Testis (tissue), 2 donors: ENCODE measurements at regions not wholly inside any gene's neighbourhood (a gene's known extent, or its start where the extent isn't known, plus 50 kb on each side); places are given as distances from the start of the nearest gene placed in this dataset.

Experiments used
- DNase-seq: peaks from one replicate; pipeline ENCODE4 v3.0.0-alpha.2; 2019
- H3K27ac ChIP-seq, 2 donors: fragments of 200-600 bp; sonication (generic); one replicate each; pipeline ENCODE4 v1.5.1; 2019
- H3K27me3 ChIP-seq: fragments of 200-600 bp; sonication (generic); one replicate; pipeline ENCODE4 v1.5.1; 2019
- H3K36me3 ChIP-seq: fragments of 200-600 bp; sonication (generic); one replicate; pipeline ENCODE4 v1.5.1; 2017; ENCODE audit warnings: low read depth; ENCODE audit errors: missing control alignments
- H3K4me1 ChIP-seq: fragments of 200-600 bp; sonication (generic); one replicate; pipeline ENCODE4 v1.5.1; 2019
- H3K4me3 ChIP-seq, 2 donors: fragments of 200-600 bp; sonication (generic); one replicate each; pipeline ENCODE4 v1.5.1; 2017 to 2019
- H3K9me3 ChIP-seq: fragments of 200-600 bp; sonication (generic); one replicate; pipeline ENCODE4 v1.5.1; 2017
- POLR2A ChIP-seq: fragments of 450-650 bp; IDR thresholded peaks from one replicate; pipeline ENCODE4 v1.6.1; 2017; ENCODE audit warnings: antibody characterized with exemption, mild to moderate bottlenecking, moderate library complexity
- WGBS, 2 donors: methylation state at CpG; one replicate each; pipeline ENCODE4 v1.1.5; 2018; 5-methylcytosine and 5-hydroxymethylcytosine counted together
- intact Hi-C: fragments of 100-400 bp; cut with DNase I; formaldehyde crosslinking; loops from one replicate; pipeline ENCODE4 v1.15.1; 2023; ENCODE audit warnings: low total_unique reads
- TF ChIP-seq, protein P1 (sequence below), 3 experiments: fragments of 450-650 bp in 2 of 3; fragments of 200-600 bp in 1 of 3; sonication (generic) in 1 of 3; IDR thresholded peaks; one replicate each; pipeline ENCODE4 v1.5.1; 2016 to 2019; ENCODE audit warnings: antibody characterized with exemption in 3 of 3, mild to moderate bottlenecking in 2 of 3, moderate library complexity in 1 of 3

DNA sequence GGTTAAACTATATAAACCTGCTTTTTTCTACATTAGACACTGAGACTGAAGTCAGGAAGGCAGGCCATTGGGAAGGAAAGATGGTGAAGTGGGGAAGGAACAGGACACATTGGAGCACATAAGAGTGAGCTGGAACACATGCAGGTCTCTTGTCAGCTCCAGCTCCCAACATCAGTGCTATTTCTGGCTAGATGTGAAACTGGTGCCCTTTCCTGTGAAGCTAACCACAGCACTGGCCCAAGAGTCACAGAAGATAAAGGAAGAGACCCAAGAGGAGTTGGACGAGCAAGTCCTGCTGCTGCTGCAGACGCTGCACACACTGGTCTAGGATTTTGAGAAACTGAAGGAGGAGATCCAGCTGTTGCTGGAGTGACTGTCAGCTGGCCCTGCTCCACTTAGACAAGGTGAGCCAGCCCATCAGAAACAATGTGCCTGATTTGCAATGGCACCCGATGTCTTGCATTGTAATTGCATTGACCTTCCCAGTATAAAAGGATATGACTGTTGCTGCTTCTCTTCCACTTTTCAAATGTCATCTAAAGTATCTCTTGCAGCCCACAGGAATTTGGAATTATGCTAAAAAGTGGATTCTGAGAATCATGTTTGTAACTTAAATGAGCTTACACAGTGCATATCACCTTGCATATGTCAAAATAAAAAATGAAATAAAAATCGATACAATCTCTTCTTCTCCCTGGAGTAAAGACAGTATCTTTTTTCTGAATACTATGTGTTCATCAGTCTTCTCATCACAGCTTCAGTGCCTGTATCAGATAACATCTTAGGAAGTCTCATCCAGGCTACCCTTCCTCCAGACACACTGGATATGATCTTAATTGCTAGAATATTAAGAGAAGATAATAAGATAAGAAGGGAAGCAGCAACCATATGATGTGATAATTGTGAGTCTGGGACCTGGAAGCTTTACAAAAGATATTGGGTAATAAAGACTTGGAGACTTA, 230.7 kb upstream of the SPRY2 start:
- Histone ChIP-seq H3K4me1 (no peaks in the 10 kb centered on the region), H3K9me3 (no peaks in the 10 kb centered on the region), H3K4me3 (no peak overlapping the region), H3K27me3 (no peaks in the 10 kb centered on the region), H3K36me3 (no peaks in the 10 kb centered on the region), H3K27ac (no peak overlapping the region)
- intact Hi-C loops: no loop called here
- no peak for TF ChIP-seq POLR2A
- TF ChIP-seq, protein P1, sequence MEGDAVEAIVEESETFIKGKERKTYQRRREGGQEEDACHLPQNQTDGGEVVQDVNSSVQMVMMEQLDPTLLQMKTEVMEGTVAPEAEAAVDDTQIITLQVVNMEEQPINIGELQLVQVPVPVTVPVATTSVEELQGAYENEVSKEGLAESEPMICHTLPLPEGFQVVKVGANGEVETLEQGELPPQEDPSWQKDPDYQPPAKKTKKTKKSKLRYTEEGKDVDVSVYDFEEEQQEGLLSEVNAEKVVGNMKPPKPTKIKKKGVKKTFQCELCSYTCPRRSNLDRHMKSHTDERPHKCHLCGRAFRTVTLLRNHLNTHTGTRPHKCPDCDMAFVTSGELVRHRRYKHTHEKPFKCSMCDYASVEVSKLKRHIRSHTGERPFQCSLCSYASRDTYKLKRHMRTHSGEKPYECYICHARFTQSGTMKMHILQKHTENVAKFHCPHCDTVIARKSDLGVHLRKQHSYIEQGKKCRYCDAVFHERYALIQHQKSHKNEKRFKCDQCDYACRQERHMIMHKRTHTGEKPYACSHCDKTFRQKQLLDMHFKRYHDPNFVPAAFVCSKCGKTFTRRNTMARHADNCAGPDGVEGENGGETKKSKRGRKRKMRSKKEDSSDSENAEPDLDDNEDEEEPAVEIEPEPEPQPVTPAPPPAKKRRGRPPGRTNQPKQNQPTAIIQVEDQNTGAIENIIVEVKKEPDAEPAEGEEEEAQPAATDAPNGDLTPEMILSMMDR (IDR thresholded peaks at IDR 0.05): no peak
- DNase-seq: no peak
- 81 to 83% methylated on average over 4 of the region's 4 CpGs for WGBS, 2 donors

DNA sequence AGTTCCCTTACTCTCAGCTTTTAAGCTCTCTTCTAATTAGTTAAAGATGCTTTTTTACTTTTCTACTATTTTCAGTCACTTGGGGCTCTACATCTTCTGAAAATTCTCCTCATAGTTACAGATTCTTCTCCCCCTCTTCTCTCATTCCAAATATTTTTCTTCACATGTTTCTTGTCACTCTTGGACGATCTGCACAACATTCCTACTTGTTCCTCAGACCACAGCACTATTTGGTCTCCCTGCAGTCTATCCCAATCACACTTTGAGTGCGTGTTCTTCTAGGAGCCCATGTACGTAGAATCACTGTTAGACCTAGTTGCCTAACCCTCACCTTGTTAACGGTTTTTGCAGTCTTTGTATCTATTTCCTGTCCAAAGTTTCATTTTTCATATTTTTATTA, 222.5 kb upstream of the SPRY2 start:
- Histone ChIP-seq H3K27me3 (no peaks in the 10 kb centered on the region), H3K4me3 (no peak overlapping the region), H3K27ac (no peak overlapping the region), H3K36me3 (no peaks in the 10 kb centered on the region), H3K4me1 (no peaks in the 10 kb centered on the region), H3K9me3 (no peaks in the 10 kb centered on the region)
- no peak for DNase-seq
- intact Hi-C loops: no loop called here
- TF ChIP-seq, protein P1 (IDR thresholded peaks at IDR 0.05): no peak
- TF ChIP-seq POLR2A: no peak
- WGBS, 2 donors: 53 to 71% methylated on average over 4 of the region's 4 CpGs

- H3K9me3 ChIP-seq: no peaks in the 10 kb centered on the region
- no peaks in the 10 kb centered on the region for H3K36me3 ChIP-seq
- no peak overlapping the region for H3K27ac ChIP-seq
- intact Hi-C loops: no loop called here
- no peak for DNase-seq
- H3K4me1 ChIP-seq: no peaks in the 10 kb centered on the region
- H3K27me3 ChIP-seq: no peaks in the 10 kb centered on the region
- no peak for TF ChIP-seq POLR2A
- TF ChIP-seq, protein P1 (IDR thresholded peaks at IDR 0.05): no peak
- 74 to 79% methylated on average over 4 of the region's 4 CpGs for WGBS, 2 donors
- no peak overlapping the region for H3K4me3 ChIP-seq
These were observed 221.7 kb upstream of the SPRY2 start for GRCh38 chr13:80562433-80563156.

DNA sequence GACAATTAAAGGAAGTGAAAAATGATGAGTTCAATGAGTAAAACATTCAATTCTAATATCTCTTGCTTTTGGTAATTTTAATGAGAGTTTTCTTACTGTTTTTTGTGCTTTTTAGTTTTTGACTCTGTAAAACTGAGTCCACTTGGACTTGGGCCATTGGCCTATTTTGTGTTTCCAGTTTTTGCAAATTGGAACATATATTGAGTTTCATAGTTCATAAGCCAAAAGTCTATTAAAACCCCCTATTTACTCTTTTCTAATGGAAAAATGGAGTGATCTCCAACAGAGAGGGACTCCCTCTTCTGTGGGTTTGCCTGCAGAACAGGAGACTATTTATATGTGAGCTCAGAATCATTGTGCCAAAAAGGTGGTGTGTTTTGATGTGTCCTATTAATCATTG, 219.7 kb upstream of the SPRY2 start:
- H3K27me3 ChIP-seq: no peaks in the 10 kb centered on the region
- no peaks in the 10 kb centered on the region for H3K36me3 ChIP-seq
- no peaks in the 10 kb centered on the region for H3K4me1 ChIP-seq
- no peaks in the 10 kb centered on the region for H3K9me3 ChIP-seq
- TF ChIP-seq POLR2A: no peak
- TF ChIP-seq, protein P1 (IDR thresholded peaks at IDR 0.05): no peak
- intact Hi-C loops: no loop called here
- no peak overlapping the region for H3K27ac ChIP-seq
- no peak for DNase-seq
- no peak overlapping the region for H3K4me3 ChIP-seq
